Nephron (organoid): ENCODE measurements at regions not wholly inside any gene's neighbourhood (a gene's known extent, or its start where the extent isn't known, plus 50 kb on each side); places are given as distances from the start of the nearest gene placed in this dataset.

Experiments used
- H3K27ac Mint-ChIP-seq, 3 experiments: 2 replicates each; pipeline ENCODE4 v1.8.0; 2020; ENCODE audit warnings: mixed read lengths in 3 of 3, mild to moderate bottlenecking in 2 of 3, moderate library complexity in 1 of 3
- H3K27me3 Mint-ChIP-seq: 2 replicates; pipeline ENCODE4 v1.8.0; 2021; ENCODE audit warnings: low read depth, mild to moderate bottlenecking, moderate library complexity, mixed read lengths
- H3K36me3 Mint-ChIP-seq: 2 replicates; pipeline ENCODE4 v1.8.0; 2020; ENCODE audit warnings: low read depth, mixed read lengths
- H3K4me1 Mint-ChIP-seq: 2 replicates; pipeline ENCODE4 v1.8.0; 2020; ENCODE audit warnings: mixed read lengths
- H3K4me3 Mint-ChIP-seq, 3 experiments: 2 replicates each; pipeline ENCODE4 v1.8.0; 2020; ENCODE audit warnings: mild to moderate bottlenecking in 3 of 3, mixed read lengths in 3 of 3, moderate library complexity in 2 of 3
- H3K9me3 Mint-ChIP-seq: 2 replicates; pipeline ENCODE4 v1.8.0; 2020; ENCODE audit warnings: mixed read lengths
- CTCF ChIP-seq, 3 experiments: fragments of 200-600 bp; sonication (generic); IDR thresholded peaks; one replicate each; pipeline ENCODE4 v1.5.0; 2021; ENCODE audit warnings: antibody characterized with exemption in 3 of 3; ENCODE audit not compliant: unreplicated experiment in 3 of 3

- H3K9me3 Mint-ChIP-seq = peaks cover 4% of the 10 kb centered on the region
- H3K36me3 Mint-ChIP-seq = no peaks in the 10 kb centered on the region
- no peak overlapping the region for H3K4me3 Mint-ChIP-seq
- H3K4me1 Mint-ChIP-seq = peaks cover 19% of the 10 kb centered on the region
- no peak overlapping the region for H3K27ac Mint-ChIP-seq
- no peaks in the 10 kb centered on the region for H3K27me3 Mint-ChIP-seq
- TF ChIP-seq CTCF (IDR thresholded peaks at IDR 0.05; ENCODE audit: unreplicated experiment in 3 of 3) = no peak
Observed at GRCh38 chr9:115978091-115978490, 175.5 kb upstream of the PAPPA start.

- no peak overlapping the region for H3K4me3 Mint-ChIP-seq
- H3K27ac Mint-ChIP-seq = no peak overlapping the region
- peaks cover 4% of the 10 kb centered on the region for H3K9me3 Mint-ChIP-seq
- no peaks in the 10 kb centered on the region for H3K27me3 Mint-ChIP-seq
- TF ChIP-seq CTCF (IDR thresholded peaks at IDR 0.05; ENCODE audit: unreplicated experiment in 3 of 3) = no peak
- peaks cover 19% of the 10 kb centered on the region for H3K4me1 Mint-ChIP-seq
- H3K36me3 Mint-ChIP-seq = no peaks in the 10 kb centered on the region
Observed at GRCh38 chr9:115978659-115979096, 174.9 kb upstream of the PAPPA start.

- Mint-ChIP-seq H3K4me1 (peaks cover 19% of the 10 kb centered on the region), H3K27me3 (no peaks in the 10 kb centered on the region), H3K36me3 (no peaks in the 10 kb centered on the region), H3K27ac (no peak overlapping the region), H3K9me3 (peaks cover 4% of the 10 kb centered on the region), H3K4me3 (no peak overlapping the region)
- TF ChIP-seq CTCF (IDR thresholded peaks at IDR 0.05; ENCODE audit: unreplicated experiment in 3 of 3) = no peak
Observed at GRCh38 chr9:115980054-115980453, 173.5 kb upstream of the PAPPA start.

- Mint-ChIP-seq H3K27me3 (no peaks in the 10 kb centered on the region), H3K4me1 (peaks cover 19% of the 10 kb centered on the region), H3K9me3 (peaks cover 4% of the 10 kb centered on the region), H3K4me3 (no peak overlapping the region), H3K27ac (no peak overlapping the region), H3K36me3 (no peaks in the 10 kb centered on the region)
- TF ChIP-seq CTCF (IDR thresholded peaks at IDR 0.05; ENCODE audit: unreplicated experiment in 3 of 3) = no peak
Observed at GRCh38 chr9:115980502-115980901, 173.1 kb upstream of the PAPPA start.

GRCh38 chr9:115980976-115981375 lies 172.6 kb upstream of the PAPPA start:
- H3K27me3 Mint-ChIP-seq = no peaks in the 10 kb centered on the region
- no peak overlapping the region for H3K4me3 Mint-ChIP-seq
- H3K4me1 Mint-ChIP-seq = peaks cover 19% of the 10 kb centered on the region
- peaks cover 4% of the 10 kb centered on the region for H3K9me3 Mint-ChIP-seq
- TF ChIP-seq CTCF (IDR thresholded peaks at IDR 0.05; ENCODE audit: unreplicated experiment in 3 of 3) = no peak
- H3K36me3 Mint-ChIP-seq = no peaks in the 10 kb centered on the region
- no peak overlapping the region for H3K27ac Mint-ChIP-seq

GRCh38 chr9:115983366-115983765 lies 170.2 kb upstream of the PAPPA start:
- no peaks in the 10 kb centered on the region for H3K27me3 Mint-ChIP-seq
- H3K4me3 Mint-ChIP-seq = no peak overlapping the region
- no peaks in the 10 kb centered on the region for H3K9me3 Mint-ChIP-seq
- H3K27ac Mint-ChIP-seq = no peak overlapping the region
- no peak for TF ChIP-seq CTCF (IDR thresholded peaks at IDR 0.05; ENCODE audit: unreplicated experiment in 3 of 3)
- peaks cover 4% of the 10 kb centered on the region for H3K4me1 Mint-ChIP-seq
- H3K36me3 Mint-ChIP-seq = no peaks in the 10 kb centered on the region
